ENCODE measurements at regions not wholly inside any gene's neighbourhood (a gene's known extent, or its start where the extent isn't known, plus 50 kb on each side); places are given as distances from the start of the nearest gene placed in this dataset.

DNA sequence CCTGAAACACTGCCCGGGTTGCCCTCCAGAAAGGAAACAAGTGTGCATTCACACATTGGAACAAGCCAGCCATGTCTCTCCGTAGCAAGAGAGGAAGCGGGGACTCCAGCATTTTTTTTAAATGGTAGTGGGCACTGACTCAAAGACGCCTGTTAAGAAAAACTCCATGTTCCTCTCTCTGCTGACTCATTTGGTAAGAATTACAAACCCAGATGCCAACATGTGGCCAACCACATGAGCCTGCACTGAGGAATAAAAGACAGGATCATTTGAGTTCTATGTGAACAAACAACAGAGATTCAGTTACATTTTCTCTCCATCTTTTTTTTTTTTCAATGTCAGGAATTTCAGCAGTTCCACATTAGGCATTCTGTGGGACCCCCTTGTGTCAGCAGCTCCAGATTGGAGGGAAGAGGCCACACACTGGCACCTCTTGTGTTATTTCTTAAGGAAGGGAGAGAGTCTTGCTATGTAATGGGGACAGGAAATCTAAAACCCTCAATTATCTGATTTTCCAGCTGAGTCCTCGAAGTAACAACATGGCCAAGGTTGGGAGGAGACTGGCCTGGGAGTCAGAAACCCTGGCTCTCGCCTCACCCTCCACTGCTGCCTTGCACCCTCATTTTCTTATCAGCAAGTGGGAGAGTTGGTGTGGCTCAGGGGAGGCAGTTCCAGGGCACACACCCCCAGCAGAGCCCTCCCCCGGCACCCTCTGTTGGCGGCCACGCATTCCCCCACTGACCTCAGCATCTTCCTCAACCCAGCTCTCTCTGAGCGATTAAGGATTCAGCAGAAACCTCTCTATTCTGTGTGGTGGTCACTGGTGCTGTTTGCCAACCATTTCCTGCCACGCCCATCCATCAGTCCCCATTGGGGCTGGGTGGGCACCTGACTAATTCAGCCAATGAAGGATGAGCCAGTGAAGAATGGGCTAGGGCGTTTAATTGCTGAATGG lies 173.0 kb downstream of the FOXL1 start:
- TF ChIP-seq EP300 (IDR thresholded peaks at IDR 0.05): no peak
- TF ChIP-seq, protein P1, sequence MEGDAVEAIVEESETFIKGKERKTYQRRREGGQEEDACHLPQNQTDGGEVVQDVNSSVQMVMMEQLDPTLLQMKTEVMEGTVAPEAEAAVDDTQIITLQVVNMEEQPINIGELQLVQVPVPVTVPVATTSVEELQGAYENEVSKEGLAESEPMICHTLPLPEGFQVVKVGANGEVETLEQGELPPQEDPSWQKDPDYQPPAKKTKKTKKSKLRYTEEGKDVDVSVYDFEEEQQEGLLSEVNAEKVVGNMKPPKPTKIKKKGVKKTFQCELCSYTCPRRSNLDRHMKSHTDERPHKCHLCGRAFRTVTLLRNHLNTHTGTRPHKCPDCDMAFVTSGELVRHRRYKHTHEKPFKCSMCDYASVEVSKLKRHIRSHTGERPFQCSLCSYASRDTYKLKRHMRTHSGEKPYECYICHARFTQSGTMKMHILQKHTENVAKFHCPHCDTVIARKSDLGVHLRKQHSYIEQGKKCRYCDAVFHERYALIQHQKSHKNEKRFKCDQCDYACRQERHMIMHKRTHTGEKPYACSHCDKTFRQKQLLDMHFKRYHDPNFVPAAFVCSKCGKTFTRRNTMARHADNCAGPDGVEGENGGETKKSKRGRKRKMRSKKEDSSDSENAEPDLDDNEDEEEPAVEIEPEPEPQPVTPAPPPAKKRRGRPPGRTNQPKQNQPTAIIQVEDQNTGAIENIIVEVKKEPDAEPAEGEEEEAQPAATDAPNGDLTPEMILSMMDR (IDR thresholded peaks at IDR 0.05): no peak
- TF ChIP-seq POLR2A (IDR thresholded peaks at IDR 0.05): no peak
- no peak for DNase-seq
- Histone ChIP-seq H3K27ac (peak overlapping the region in 1 of 2 donors; percentile 20), H3K9me3 (no peaks in the 10 kb centered on the region), H3K4me1 (ENCODE audit: insufficient read depth) (no peaks in the 10 kb centered on the region), H3K36me3 (no peaks in the 10 kb centered on the region), H3K4me3 (no peak overlapping the region), H3K27me3 (no peaks in the 10 kb centered on the region)
- 74 to 76% (median 74%) methylated on average over 12 of the region's 12 CpGs for WGBS, 3 donors
- intact Hi-C loops (cut with DNase I): no loop called here

DNA sequence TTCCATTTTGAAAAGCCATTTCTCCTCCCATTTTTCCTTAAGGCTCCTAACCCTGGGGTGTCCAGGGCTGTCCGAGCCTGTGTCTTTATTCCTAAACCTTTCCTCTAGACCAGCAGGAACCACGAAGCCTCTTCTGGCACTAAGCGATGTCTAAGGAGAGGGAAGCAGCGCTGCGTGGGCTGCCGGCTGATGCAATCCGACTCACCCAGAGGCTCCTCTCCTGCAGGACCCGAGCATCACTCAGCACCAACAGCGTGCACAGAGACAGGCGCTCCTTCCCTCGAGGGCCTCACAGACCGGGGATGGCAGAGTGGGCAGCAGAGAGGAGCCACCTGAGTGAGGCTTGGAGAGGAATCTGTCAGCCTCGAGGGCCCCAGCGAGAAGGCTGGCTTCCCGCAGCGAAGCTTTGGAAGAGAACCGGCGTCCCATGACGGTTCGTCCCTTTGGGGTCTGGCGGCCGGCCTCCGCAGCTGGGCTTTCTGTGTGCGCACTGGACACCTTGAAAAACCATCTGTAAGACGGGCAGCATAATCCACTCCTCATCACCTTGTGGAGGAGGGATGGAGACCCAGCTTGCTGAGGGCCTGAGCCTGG lies 174.3 kb downstream of the FOXL1 start:
- H3K27ac ChIP-seq: no peak overlapping the region
- no peak overlapping the region for H3K4me3 ChIP-seq
- H3K36me3 ChIP-seq: no peaks in the 10 kb centered on the region
- H3K4me1 ChIP-seq (ENCODE audit: insufficient read depth): no peaks in the 10 kb centered on the region
- no peak for DNase-seq
- H3K27me3 ChIP-seq: no peaks in the 10 kb centered on the region
- no peaks in the 10 kb centered on the region for H3K9me3 ChIP-seq
- WGBS, 3 donors: 85 to 91% (median 88%) methylated on average over 25 of the region's 25 CpGs
- TF ChIP-seq, protein P1 (IDR thresholded peaks at IDR 0.05): no peak
- TF ChIP-seq EP300 (IDR thresholded peaks at IDR 0.05): no peak
- TF ChIP-seq POLR2A (IDR thresholded peaks at IDR 0.05): no peak
- intact Hi-C loops (cut with DNase I): no loop called here

DNA sequence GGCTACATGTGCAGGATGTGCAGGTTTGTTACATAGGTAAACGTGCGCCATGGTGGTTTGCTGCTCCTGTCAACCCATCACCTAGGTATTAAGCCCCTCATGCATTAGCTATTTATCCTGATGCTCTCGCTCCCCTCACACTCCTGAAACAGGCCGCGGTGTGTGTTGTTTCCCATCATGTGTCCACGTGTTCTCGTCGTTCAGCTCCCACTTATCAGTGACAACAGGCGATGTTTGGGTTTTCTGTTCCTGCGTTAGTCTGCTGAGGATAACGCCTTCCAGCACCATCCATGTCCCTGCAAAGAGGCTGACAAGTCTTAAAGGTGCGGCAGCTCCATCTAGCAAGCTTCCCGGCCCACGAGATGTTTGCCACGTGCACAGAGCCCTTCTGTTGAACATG lies 175.1 kb downstream of the FOXL1 start:
- no peak for TF ChIP-seq POLR2A (IDR thresholded peaks at IDR 0.05)
- TF ChIP-seq, protein P1 (IDR thresholded peaks at IDR 0.05): no peak
- TF ChIP-seq EP300 (IDR thresholded peaks at IDR 0.05): no peak
- H3K4me1 ChIP-seq (ENCODE audit: insufficient read depth): no peaks in the 10 kb centered on the region
- H3K4me3 ChIP-seq: no peak overlapping the region
- no peak for DNase-seq
- no peaks in the 10 kb centered on the region for H3K27me3 ChIP-seq
- H3K36me3 ChIP-seq: no peaks in the 10 kb centered on the region
- H3K9me3 ChIP-seq: no peaks in the 10 kb centered on the region
- intact Hi-C loops (cut with DNase I): no loop called here
- no peak overlapping the region for H3K27ac ChIP-seq
- WGBS, 3 donors: 23 to 44% (median 33%) methylated on average over 15 of the region's 15 CpGs

DNA sequence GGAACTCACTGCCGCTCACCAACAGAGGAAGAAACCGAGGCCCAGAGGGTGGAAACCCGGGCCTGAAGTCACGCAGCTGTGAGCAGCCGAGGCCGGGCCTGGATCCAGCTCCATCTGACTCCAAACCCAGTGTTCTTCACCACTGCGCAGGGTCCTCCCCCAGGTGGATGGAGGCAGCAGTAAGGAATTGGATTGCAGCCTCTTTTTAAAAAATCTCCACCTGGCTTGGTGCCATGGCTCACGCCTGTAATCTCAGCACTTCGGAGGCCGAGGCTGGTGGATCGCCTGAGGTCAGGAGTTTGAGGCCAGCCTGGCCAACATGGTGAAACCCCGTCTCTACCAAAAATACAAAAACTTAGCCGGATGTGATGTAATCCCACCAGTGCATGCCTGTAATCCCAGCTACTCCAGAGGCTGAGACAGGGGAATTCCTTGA lies 177.2 kb downstream of the FOXL1 start:
- Histone ChIP-seq H3K4me3 (no peak overlapping the region), H3K9me3 (no peaks in the 10 kb centered on the region), H3K36me3 (no peaks in the 10 kb centered on the region), H3K27me3 (no peaks in the 10 kb centered on the region), H3K27ac (no peak overlapping the region), H3K4me1 (ENCODE audit: insufficient read depth) (no peaks in the 10 kb centered on the region)
- intact Hi-C loops (cut with DNase I): no loop called here
- TF ChIP-seq, protein P1 (IDR thresholded peaks at IDR 0.05): no peak
- TF ChIP-seq EP300 (IDR thresholded peaks at IDR 0.05) (no peak), POLR2A (IDR thresholded peaks at IDR 0.05) (no peak)
- DNase-seq: no peak
- 8 to 21% (median 15%) methylated on average over 13 of the region's 13 CpGs for WGBS, 3 donors

All from ovary (tissue), 7 donors.